MM.1S (cell line): ENCODE measurements at regions not wholly inside any gene's neighbourhood (a gene's known extent, or its start where the extent isn't known, plus 50 kb on each side); places are given as distances from the start of the nearest gene placed in this dataset.

Experiments used
- DNase-seq: peaks from one replicate; pipeline ENCODE4 v3.0.0-alpha.2; 2015
- H2AFZ ChIP-seq: fragments of 300-600 bp; sonication (generic); 2 replicates; pipeline ENCODE4 v1.6.0; 2016; ENCODE audit warnings: antibody characterized with exemption, low read length
- H3F3A ChIP-seq: fragments of 300-600 bp; sonication (generic); 2 replicates; pipeline ENCODE4 v1.6.1; 2016; ENCODE audit warnings: mild to moderate bottlenecking, antibody characterized with exemption, low read length, moderate library complexity, mixed read lengths; ENCODE audit not compliant: insufficient read depth
- H3K27ac ChIP-seq: fragments of 300-600 bp; sonication (generic); 2 replicates; pipeline ENCODE4 v1.5.1; 2016; ENCODE audit warnings: mild to moderate bottlenecking, low read length
- H3K27me3 ChIP-seq: fragments of 300-600 bp; sonication (generic); replicated peaks from 2 replicates; pipeline ENCODE4 v1.6.0; 2016; ENCODE audit warnings: low read length; ENCODE audit not compliant: insufficient read depth
- H3K36me3 ChIP-seq: fragments of 300-600 bp; sonication (generic); replicated peaks from 2 replicates; pipeline ENCODE4 v1.6.1; 2016; ENCODE audit warnings: mild to moderate bottlenecking, low read length, mixed read lengths; ENCODE audit not compliant: insufficient read depth
- H3K4me1 ChIP-seq: fragments of 300-600 bp; sonication (generic); 2 replicates; pipeline ENCODE4 v1.6.1; 2016; ENCODE audit warnings: low read length, mixed read lengths
- H3K4me2 ChIP-seq: fragments of 300-600 bp; sonication (generic); 2 replicates; pipeline ENCODE4 v1.6.0; 2016; ENCODE audit warnings: low read depth, low read length
- H3K4me3 ChIP-seq: fragments of 300-600 bp; sonication (generic); 2 replicates; pipeline ENCODE4 v1.5.1; 2016; ENCODE audit warnings: low read length, mixed read lengths
- H3K79me2 ChIP-seq: fragments of 300-600 bp; sonication (generic); 2 replicates; pipeline ENCODE4 v1.6.1; 2016; ENCODE audit warnings: mixed run types, low read length, mixed read lengths
- H3K9ac ChIP-seq: fragments of 300-600 bp; sonication (generic); 2 replicates; pipeline ENCODE4 v1.6.1; 2016; ENCODE audit warnings: low read length, mixed read lengths
- H3K9me2 ChIP-seq: fragments of 300-600 bp; sonication (generic); replicated peaks from 2 replicates; pipeline ENCODE4 v1.6.1; 2016; ENCODE audit warnings: mild to moderate bottlenecking, low read length, mixed read lengths; ENCODE audit not compliant: insufficient read depth
- H3K9me3 ChIP-seq: fragments of 300-600 bp; sonication (generic); replicated peaks from 2 replicates; pipeline ENCODE4 v1.6.1; 2016; ENCODE audit warnings: mild to moderate bottlenecking, low read length, mixed read lengths; ENCODE audit not compliant: insufficient read depth
- H4K20me1 ChIP-seq: fragments of 300-600 bp; sonication (generic); 2 replicates; pipeline ENCODE4 v1.6.1; 2016; ENCODE audit warnings: mild to moderate bottlenecking, low read length, moderate library complexity, mixed read lengths; ENCODE audit not compliant: insufficient read depth
- CTCF ChIP-seq: fragments of 300-600 bp; sonication (generic); IDR thresholded peaks from 2 replicates; pipeline ENCODE4 v1.5.1; 2016; ENCODE audit warnings: antibody characterized with exemption, low read length, mixed read lengths
- EZH2 ChIP-seq: fragments of 300-600 bp; sonication (generic); optimal IDR thresholded peaks from 2 replicates; pipeline ENCODE3; 2017; ENCODE audit warnings: low read depth, mild to moderate bottlenecking, antibody characterized with exemption, low read length, mixed read lengths
- EZH2phosphoT487 ChIP-seq: fragments of 300-600 bp; sonication (generic); IDR thresholded peaks from 2 replicates; pipeline ENCODE4 v1.6.1; 2018; ENCODE audit warnings: antibody characterized with exemption, low read length

- Histone ChIP-seq H3K79me2 (no peaks in the 10 kb centered on the region), H2AFZ (peak overlapping the region; percentile 17; the same call in 1 of the 2 replicates), H3K9me2 (no peaks in the 10 kb centered on the region), H3K9me3 (no peaks in the 10 kb centered on the region), H4K20me1 (no peaks in the 10 kb centered on the region), H3K4me3 (no peak overlapping the region), H3K4me1 (peaks cover 27% of the 10 kb centered on the region), H3F3A (peaks cover 13% of the 10 kb centered on the region), H3K36me3 (no peaks in the 10 kb centered on the region), H3K27ac (peak overlapping the region; percentile 95), H3K9ac (peak overlapping the region; percentile 29; the same call in 1 of the 2 replicates), H3K4me2 (peak overlapping the region; percentile 50; the same call in 1 of the 2 replicates), H3K27me3 (no peaks in the 10 kb centered on the region)
- TF ChIP-seq EZH2, result no peak
- no peak for TF ChIP-seq CTCF
- no peak for TF ChIP-seq EZH2phosphoT487
- peak; percentile 84 for DNase-seq
Measured at GRCh38 chrX:101774340-101774739, 114.7 kb upstream of the ARMCX2 start.

GRCh38 chrX:101764538-101764937 lies 104.9 kb upstream of the ARMCX2 start:
- Histone ChIP-seq H2AFZ (no peak overlapping the region), H4K20me1 (no peaks in the 10 kb centered on the region), H3K36me3 (no peaks in the 10 kb centered on the region), H3F3A (no peaks in the 10 kb centered on the region), H3K27me3 (no peaks in the 10 kb centered on the region), H3K9ac (no peak overlapping the region), H3K4me2 (no peak overlapping the region), H3K9me3 (no peaks in the 10 kb centered on the region), H3K27ac (no peak overlapping the region), H3K4me1 (no peaks in the 10 kb centered on the region), H3K79me2 (no peaks in the 10 kb centered on the region), H3K9me2 (no peaks in the 10 kb centered on the region), H3K4me3 (no peak overlapping the region)
- TF ChIP-seq EZH2phosphoT487, result no peak
- TF ChIP-seq CTCF, result no peak
- no peak for DNase-seq

GRCh38 chrX:101759000-101759399 lies 99.3 kb upstream of the ARMCX2 start:
- H4K20me1 ChIP-seq, result no peaks in the 10 kb centered on the region
- no peak overlapping the region for H3K9ac ChIP-seq
- H3K9me3 ChIP-seq, result no peaks in the 10 kb centered on the region
- H3K4me2 ChIP-seq, result no peak overlapping the region
- peak; percentile 43 for DNase-seq
- H3K4me1 ChIP-seq, result no peaks in the 10 kb centered on the region
- no peaks in the 10 kb centered on the region for H3K79me2 ChIP-seq
- no peak overlapping the region for H3K4me3 ChIP-seq
- no peak overlapping the region for H3K27ac ChIP-seq
- no peaks in the 10 kb centered on the region for H3K9me2 ChIP-seq
- H3K27me3 ChIP-seq, result no peaks in the 10 kb centered on the region
- no peaks in the 10 kb centered on the region for H3K36me3 ChIP-seq
- TF ChIP-seq EZH2phosphoT487, result no peak
- TF ChIP-seq EZH2, result no peak
- peak; percentile 47 for TF ChIP-seq CTCF
- no peaks in the 10 kb centered on the region for H3F3A ChIP-seq
- H2AFZ ChIP-seq, result no peak overlapping the region
